Panc1 (cell line): ENCODE measurements at regions not wholly inside any gene's neighbourhood (a gene's known extent, or its start where the extent isn't known, plus 50 kb on each side); places are given as distances from the start of the nearest gene placed in this dataset.

Experiments
- ATAC-seq: fragments of 200-7000 bp; cut with Tn5 transposase; 2 replicates; pipeline ENCODE4 v1.9.1; 2020; ENCODE audit warnings: mild to moderate bottlenecking, moderate library complexity
- BruUV-seq: library from RNA; stranded (reverse); fragments of 400-500 nt; replicated peaks from 2 replicates; lab custom pipeline; 2021; lab: Mats Ljungman, UMichigan
- CTCF ChIA-PET: fragments of 300-600 bp; sonication (Branson Sonifier 250); formaldehyde crosslinking; loops from one replicate; lab custom pipeline; 2022; ENCODE audit warnings: antibody characterized with exemption; lab: Charles Lee
- POLR2A ChIA-PET: fragments of 300-600 bp; sonication (Branson Sonifier 250); formaldehyde crosslinking; loops from one replicate; lab custom pipeline; 2022; ENCODE audit warnings: antibody characterized with exemption; lab: Charles Lee
- DNase-seq: peaks from one replicate; pipeline ENCODE4 v3.0.0-alpha.2; 2010; ENCODE audit warnings: low read depth, low spot score
- H3K27ac ChIP-seq: 2 replicates; pipeline ENCODE4 v1.5.1; 2011; ENCODE audit warnings: mild to moderate bottlenecking, low read length, inconsistent platforms
- H3K27me3 ChIP-seq: fragments of 200-500 bp; sonication (Bioruptor generic); 2 replicates; pipeline ENCODE4 v1.6.0; 2014; ENCODE audit warnings: low read length, inconsistent platforms; ENCODE audit not compliant: control insufficient read depth, insufficient read depth
- H3K36me3 ChIP-seq: fragments of 200-500 bp; sonication (Bioruptor generic); 2 replicates; pipeline ENCODE4 v1.5.1; 2014; ENCODE audit warnings: inconsistent platforms, mild to moderate bottlenecking, low read length, moderate library complexity; ENCODE audit not compliant: control insufficient read depth, insufficient read depth
- H3K4me1 ChIP-seq: 2 replicates; pipeline ENCODE4 v1.5.1; 2011; ENCODE audit warnings: inconsistent platforms, mild to moderate bottlenecking, low read length, moderate library complexity; ENCODE audit not compliant: control insufficient read depth, insufficient read depth
- H3K4me3 ChIP-seq, 2 experiments: 2 replicates each; pipeline ENCODE4 v1.5.1; 2011 to 2012; ENCODE audit warnings: low read depth in 2 of 2, low read length in 2 of 2, mild to moderate bottlenecking in 2 of 2, inconsistent platforms in 1 of 2, moderate library complexity in 1 of 2
- H3K9me3 ChIP-seq: fragments of 200-500 bp; sonication (Bioruptor generic); 2 replicates; pipeline ENCODE4 v1.5.1; 2014; ENCODE audit warnings: low read depth, mild to moderate bottlenecking, inconsistent platforms, low read length, moderate library complexity; ENCODE audit not compliant: control insufficient read depth, insufficient read depth
- CTCF ChIP-seq: fragments of 450-650 bp; IDR thresholded peaks from 2 replicates; pipeline ENCODE4 v1.5.1; 2017; ENCODE audit warnings: mild to moderate bottlenecking
- POLR2AphosphoS5 ChIP-seq: IDR thresholded peaks from 2 replicates; pipeline ENCODE4 v1.6.1; 2012; ENCODE audit warnings: mild to moderate bottlenecking, low read depth, low read length, moderate library complexity
- REST ChIP-seq, 2 experiments: IDR thresholded peaks; 2 replicates each; pipeline ENCODE4 v1.6.1; 2011 to 2012; ENCODE audit warnings: low read depth in 2 of 2, control low read depth in 1 of 2, low read length in 1 of 2, mild to moderate bottlenecking in 1 of 2, moderate library complexity in 1 of 2; ENCODE audit not compliant: insufficient read depth in 1 of 2
- SIN3A ChIP-seq: IDR thresholded peaks from 2 replicates; pipeline ENCODE4 v1.6.1; 2012; ENCODE audit warnings: low read depth, mild to moderate bottlenecking, low read length, moderate library complexity, borderline replicate concordance; ENCODE audit not compliant: insufficient read depth
- TCF7L2 ChIP-seq: IDR thresholded peaks from 2 replicates; pipeline ENCODE4 v1.6.1; 2011; ENCODE audit warnings: mild to moderate bottlenecking, low read depth, low read length, inconsistent platforms
- in situ Hi-C: cut with HindIII; loops from 2 replicates; pipeline ENCODE4 v1.10.0; 2016; ENCODE audit warnings: low sequenced_read_pairs, low pct_unique_long_range_greater_than_20kb
- intact Hi-C: fragments of 100-400 bp; cut with micrococcal nuclease; formaldehyde crosslinking; loops from one replicate; pipeline ENCODE4 v1.10.0; 2022; ENCODE audit not compliant: unreplicated experiment

DNA sequence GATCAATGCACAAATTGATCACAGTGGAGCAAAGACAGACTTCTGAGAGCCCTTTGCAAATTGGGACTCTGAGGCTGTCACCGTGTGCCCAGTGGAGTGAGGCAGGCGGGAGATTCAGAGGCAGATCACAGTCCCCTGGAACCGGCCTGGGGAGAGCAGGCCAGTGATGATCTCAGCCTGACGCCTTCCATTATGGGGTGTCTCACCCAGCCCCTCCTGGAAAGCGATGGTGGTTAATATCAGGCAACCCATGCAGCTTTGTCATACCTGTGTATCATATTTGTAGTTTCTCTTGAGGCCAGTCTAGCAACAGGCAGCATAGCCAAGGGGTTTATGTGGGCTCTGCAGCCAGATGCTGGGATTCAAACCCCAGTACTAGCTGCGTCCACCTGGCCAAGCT, 147.8 kb downstream of the EMX2 start:
- in situ Hi-C loops, result no loop called here
- no peaks in the 10 kb centered on the region for H3K9me3 ChIP-seq
- H3K4me3 ChIP-seq, result no peak overlapping the region
- POLR2A ChIA-PET, result no interaction called here
- BruUV-seq, result no TSS peak
- ATAC-seq (no peak), DNase-seq (no peak)
- no peak overlapping the region for H3K27ac ChIP-seq
- H3K4me1 ChIP-seq, result no peaks in the 10 kb centered on the region
- CTCF ChIA-PET, result interaction anchor here (0.6 kb wide), 1 partner anchor 463 kb away, joined by 4 read pairs; no protein-coding TSS in a partner anchor
- H3K27me3 ChIP-seq, result peaks cover 6% of the 10 kb centered on the region
- H3K36me3 ChIP-seq, result no peaks in the 10 kb centered on the region
- intact Hi-C loops, result no loop called here
- no peak for TF ChIP-seq TCF7L2
- no peak for TF ChIP-seq REST (IDR thresholded peaks at IDR 0.05; ENCODE audit: insufficient read depth in 1 of 2, low read depth in 2 of 2, low read length in 1 of 2)
- no peak for TF ChIP-seq SIN3A
- TF ChIP-seq CTCF, result no peak
- no peak for TF ChIP-seq POLR2AphosphoS5

GRCh38 chr10:117694190-117694589, 151.6 kb downstream of the EMX2 start:
- ATAC-seq, result no peak
- no peak for DNase-seq
- no peak for TF ChIP-seq TCF7L2
- no peak for TF ChIP-seq POLR2AphosphoS5
- in situ Hi-C loops (no loop called here), intact Hi-C loops (no loop called here)
- Histone ChIP-seq H3K4me3 (no peak overlapping the region), H3K36me3 (no peaks in the 10 kb centered on the region), H3K27me3 (no peaks in the 10 kb centered on the region; the same call in 1 of the 2 replicates), H3K27ac (no peak overlapping the region), H3K9me3 (no peaks in the 10 kb centered on the region), H3K4me1 (no peaks in the 10 kb centered on the region)
- ChIA-PET CTCF (no interaction called here), POLR2A (no interaction called here)
- no TSS peak for BruUV-seq

DNA sequence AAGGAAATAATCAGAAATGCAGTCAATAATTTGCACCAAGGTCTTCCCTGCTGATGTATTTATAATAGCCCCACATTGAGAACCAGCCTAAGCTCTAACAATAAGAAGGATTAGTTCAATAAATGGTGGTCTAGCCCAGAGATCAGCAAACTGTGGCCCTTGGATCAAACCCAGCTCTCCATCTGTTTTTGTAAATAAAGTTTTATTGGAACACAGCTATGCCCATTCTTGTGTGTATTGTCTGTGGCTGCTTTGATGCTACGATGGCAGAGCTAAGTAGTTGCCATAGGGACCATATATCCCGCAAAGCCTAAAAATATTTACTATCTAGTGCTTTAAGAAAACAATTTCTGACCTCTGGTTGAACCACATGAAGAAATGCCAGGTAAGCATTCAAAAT, 154.9 kb downstream of the EMX2 start:
- no peaks in the 10 kb centered on the region for H3K36me3 ChIP-seq
- in situ Hi-C loops (no loop called here), intact Hi-C loops (no loop called here)
- ChIA-PET POLR2A (no interaction called here), CTCF (no interaction called here)
- H3K27ac ChIP-seq, result no peak overlapping the region
- no peak overlapping the region for H3K4me3 ChIP-seq
- ATAC-seq, result no peak
- no peaks in the 10 kb centered on the region for H3K9me3 ChIP-seq
- no peaks in the 10 kb centered on the region; the same call in 1 of the 2 replicates for H3K27me3 ChIP-seq
- DNase-seq, result no peak
- no TSS peak for BruUV-seq
- no peaks in the 10 kb centered on the region for H3K4me1 ChIP-seq
- TF ChIP-seq POLR2AphosphoS5 (no peak), REST (IDR thresholded peaks at IDR 0.05; ENCODE audit: insufficient read depth in 1 of 2, low read depth in 2 of 2, low read length in 1 of 2) (no peak), TCF7L2 (no peak), SIN3A (no peak), CTCF (no peak)
